Endothelial cell (in vitro differentiated cells): ENCODE measurements at regions not wholly inside any gene's neighbourhood (a gene's known extent, or its start where the extent isn't known, plus 50 kb on each side); places are given as distances from the start of the nearest gene placed in this dataset.

Experiments used
- DNase-seq: peaks from one replicate; pipeline ENCODE4 v3.0.0; 2021; ENCODE audit warnings: low spot score
- H3K27ac Mint-ChIP-seq: one replicate; pipeline ENCODE4 v1.8.0; 2021; ENCODE audit warnings: mixed read lengths, inconsistent platforms; ENCODE audit not compliant: unreplicated experiment
- H3K27me3 Mint-ChIP-seq: one replicate; pipeline ENCODE4 v1.8.0; 2021; ENCODE audit warnings: mild to moderate bottlenecking, moderate library complexity, mixed read lengths, inconsistent platforms; ENCODE audit not compliant: unreplicated experiment
- H3K36me3 Mint-ChIP-seq: one replicate; pipeline ENCODE4 v1.8.0; 2021; ENCODE audit warnings: mild to moderate bottlenecking, low read depth, mixed read lengths, inconsistent platforms; ENCODE audit not compliant: unreplicated experiment
- H3K4me1 Mint-ChIP-seq: one replicate; pipeline ENCODE4 v1.8.0; 2021; ENCODE audit warnings: mild to moderate bottlenecking, mixed read lengths, inconsistent platforms; ENCODE audit not compliant: unreplicated experiment
- H3K4me3 Mint-ChIP-seq: one replicate; pipeline ENCODE4 v1.8.0; 2021; ENCODE audit warnings: mild to moderate bottlenecking, mixed read lengths, inconsistent platforms; ENCODE audit not compliant: unreplicated experiment
- H3K9me3 Mint-ChIP-seq: one replicate; pipeline ENCODE4 v1.8.0; 2021; ENCODE audit warnings: mixed read lengths, inconsistent platforms; ENCODE audit not compliant: unreplicated experiment
- CTCF ChIP-seq: fragments of 200-600 bp; sonication (generic); IDR thresholded peaks from one replicate; pipeline ENCODE4 v1.5.0; 2021; ENCODE audit warnings: antibody characterized with exemption; ENCODE audit not compliant: unreplicated experiment

DNA sequence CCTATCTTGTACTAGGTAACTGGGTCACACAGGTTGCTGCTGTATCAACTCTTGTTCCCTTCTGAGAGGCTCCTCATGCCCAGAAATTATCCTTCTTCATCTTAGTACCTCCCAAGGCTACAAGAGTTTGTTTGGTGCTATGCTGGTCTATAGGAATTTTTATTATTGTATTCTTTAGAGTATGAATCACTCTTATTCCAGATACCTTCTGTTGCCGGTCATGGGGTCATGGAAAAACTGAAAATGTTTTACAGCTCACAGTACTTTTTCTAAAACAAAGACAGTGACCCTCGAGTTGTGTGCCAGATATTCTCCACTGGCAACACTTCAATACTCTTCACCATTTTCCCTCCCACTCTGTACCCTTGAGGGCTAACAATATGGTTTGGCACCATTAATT, 1598.0 kb upstream of the TMEM132C start:
- H3K36me3 Mint-ChIP-seq = no peaks in the 10 kb centered on the region

DNA sequence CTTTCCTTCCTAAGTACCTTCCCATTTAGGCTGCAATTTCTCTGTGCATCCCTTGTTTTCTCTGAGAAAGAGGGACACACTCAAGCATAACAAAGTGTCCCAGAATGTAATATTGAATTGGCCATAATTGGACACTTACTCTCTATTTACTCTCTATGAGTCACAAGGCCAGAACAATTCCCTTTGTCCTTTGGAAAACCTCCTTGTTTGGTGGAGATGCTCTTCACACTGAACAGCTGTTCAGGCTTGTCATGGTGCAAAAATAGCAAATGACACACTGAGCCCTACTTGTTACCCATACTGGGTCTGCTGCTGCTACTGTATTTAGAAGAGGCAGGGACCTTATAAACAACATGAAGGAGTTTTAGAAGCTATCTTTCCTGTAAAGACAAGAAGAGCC, 1590.5 kb upstream of the TMEM132C start:
- Mint-ChIP-seq H3K27ac (no peak overlapping the region), H3K9me3 (peaks cover 21% of the 10 kb centered on the region), H3K4me3 (no peak overlapping the region)

More for the DNA sequence above, 1598.0 kb upstream of the TMEM132C start:
- peaks cover 18% of the 10 kb centered on the region for H3K9me3 Mint-ChIP-seq
- H3K27me3 Mint-ChIP-seq = no peaks in the 10 kb centered on the region
- H3K4me1 Mint-ChIP-seq = no peaks in the 10 kb centered on the region
- TF ChIP-seq CTCF = no peak
- no peak for DNase-seq
- H3K27ac Mint-ChIP-seq = no peak overlapping the region
- H3K4me3 Mint-ChIP-seq = no peak overlapping the region

GRCh38 chr12:126681676-126682075, 1585.3 kb upstream of the TMEM132C start:
- H3K9me3 Mint-ChIP-seq = peaks cover 34% of the 10 kb centered on the region
- H3K27me3 Mint-ChIP-seq = peaks cover 1% of the 10 kb centered on the region
- H3K4me3 Mint-ChIP-seq = no peak overlapping the region
- no peak for TF ChIP-seq CTCF
- peaks cover 7% of the 10 kb centered on the region for H3K36me3 Mint-ChIP-seq
- no peaks in the 10 kb centered on the region for H3K4me1 Mint-ChIP-seq
- H3K27ac Mint-ChIP-seq = no peak overlapping the region
- no peak for DNase-seq

More for the DNA sequence above, 1590.5 kb upstream of the TMEM132C start:
- H3K4me1 Mint-ChIP-seq = no peaks in the 10 kb centered on the region
- no peak for DNase-seq
- no peaks in the 10 kb centered on the region for H3K27me3 Mint-ChIP-seq
- no peaks in the 10 kb centered on the region for H3K36me3 Mint-ChIP-seq
- TF ChIP-seq CTCF = no peak

- Mint-ChIP-seq H3K4me3 (peak overlapping the region; percentile 57), H3K9me3 (peaks cover 34% of the 10 kb centered on the region), H3K27me3 (peaks cover 3% of the 10 kb centered on the region), H3K27ac (no peak overlapping the region), H3K36me3 (peaks cover 7% of the 10 kb centered on the region), H3K4me1 (no peaks in the 10 kb centered on the region)
- DNase-seq = no peak
- TF ChIP-seq CTCF = no peak
These were observed 1582.3 kb upstream of the TMEM132C start for GRCh38 chr12:126684703-126685102.

DNA sequence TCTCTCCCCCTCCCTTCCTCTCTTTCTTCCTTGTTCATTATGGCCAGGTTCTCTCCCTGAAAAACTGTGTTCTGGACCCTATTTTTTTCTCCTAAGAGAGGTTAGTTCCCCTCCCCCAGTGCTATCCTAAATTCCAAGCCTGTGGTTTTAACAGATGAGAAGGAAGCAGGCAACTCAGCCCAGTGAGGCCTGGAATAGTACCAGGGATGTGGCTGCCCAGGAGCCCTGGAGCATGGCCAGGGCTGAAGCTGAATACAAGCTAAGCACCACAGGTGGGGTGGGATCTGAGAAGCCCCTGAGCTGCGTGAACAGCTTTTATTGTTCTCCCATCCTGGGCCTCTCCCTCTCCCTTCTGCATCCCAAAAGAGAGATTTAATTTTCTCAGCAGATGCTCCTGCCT, 1581.3 kb upstream of the TMEM132C start:
- DNase-seq = no peak
- Mint-ChIP-seq H3K27ac (no peak overlapping the region), H3K4me1 (no peaks in the 10 kb centered on the region), H3K9me3 (peaks cover 34% of the 10 kb centered on the region), H3K27me3 (peaks cover 3% of the 10 kb centered on the region), H3K4me3 (no peak overlapping the region), H3K36me3 (peaks cover 7% of the 10 kb centered on the region)
- no peak for TF ChIP-seq CTCF
